ENCODE measurements at regions not wholly inside any gene's neighbourhood (a gene's known extent, or its start where the extent isn't known, plus 50 kb on each side); places are given as distances from the start of the nearest gene placed in this dataset.

- no peak for DNase-seq
Observed at GRCh38 chr1:168875831-168876230, 146.8 kb upstream of the DPT start.

DNA sequence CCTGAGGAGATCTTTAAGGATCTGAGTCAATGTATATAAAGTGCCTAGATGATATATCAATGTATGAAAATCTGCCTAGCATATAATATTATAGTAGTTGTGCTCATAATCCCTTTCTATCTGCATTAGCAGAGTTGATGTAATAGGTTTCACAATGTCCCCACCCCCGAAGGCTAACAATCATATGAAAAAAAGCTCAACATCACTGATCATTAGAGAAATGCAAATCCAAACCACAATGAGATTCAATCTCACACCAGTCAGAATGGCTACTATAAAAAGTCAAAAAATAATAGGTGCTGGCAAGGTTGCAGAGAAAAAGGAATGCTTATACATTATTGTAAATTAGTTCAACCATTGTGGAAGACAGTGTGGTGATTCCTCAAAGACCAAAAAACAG, 147.8 kb upstream of the DPT start:
- DNase-seq: no peak

DNA sequence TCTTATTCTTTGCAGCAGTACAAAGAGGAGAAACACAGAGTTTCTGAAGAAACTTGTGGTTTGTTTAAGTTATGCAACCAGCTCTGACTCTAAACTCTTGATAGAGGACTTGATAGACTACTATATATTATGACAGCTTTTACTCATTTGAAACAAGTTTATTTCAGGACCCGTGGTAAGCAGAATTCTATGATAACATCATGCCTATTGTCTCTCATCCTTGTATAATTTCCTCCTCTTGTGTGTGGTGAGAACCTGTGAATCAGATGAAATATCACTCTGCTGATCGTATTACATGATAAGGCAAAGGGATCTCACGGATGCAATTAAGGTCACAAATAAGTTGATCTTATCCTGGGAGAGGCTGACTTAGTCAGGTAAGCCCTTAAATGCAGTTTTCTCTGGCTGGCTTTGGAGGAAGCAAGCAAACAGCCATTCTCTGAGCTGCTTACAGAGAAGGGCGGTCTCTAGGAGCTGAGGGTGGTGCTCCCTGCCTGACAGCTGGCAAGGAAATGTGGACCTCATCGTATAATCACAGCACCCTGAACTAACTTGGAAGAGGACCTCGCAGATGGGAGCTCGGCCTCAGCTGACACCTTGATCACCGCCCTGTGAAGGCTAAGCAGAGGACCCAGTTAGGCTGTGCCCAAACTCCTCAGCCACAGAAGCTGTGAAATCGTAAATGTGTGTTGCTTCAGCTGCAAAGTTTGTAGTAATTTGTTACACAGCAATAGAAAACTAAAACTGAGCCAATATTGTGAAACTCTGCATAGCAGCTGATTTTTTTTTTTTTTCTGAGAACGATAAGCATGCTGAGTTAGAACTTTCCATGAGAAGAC, 151.1 kb upstream of the DPT start:
- no peak for DNase-seq

DNA sequence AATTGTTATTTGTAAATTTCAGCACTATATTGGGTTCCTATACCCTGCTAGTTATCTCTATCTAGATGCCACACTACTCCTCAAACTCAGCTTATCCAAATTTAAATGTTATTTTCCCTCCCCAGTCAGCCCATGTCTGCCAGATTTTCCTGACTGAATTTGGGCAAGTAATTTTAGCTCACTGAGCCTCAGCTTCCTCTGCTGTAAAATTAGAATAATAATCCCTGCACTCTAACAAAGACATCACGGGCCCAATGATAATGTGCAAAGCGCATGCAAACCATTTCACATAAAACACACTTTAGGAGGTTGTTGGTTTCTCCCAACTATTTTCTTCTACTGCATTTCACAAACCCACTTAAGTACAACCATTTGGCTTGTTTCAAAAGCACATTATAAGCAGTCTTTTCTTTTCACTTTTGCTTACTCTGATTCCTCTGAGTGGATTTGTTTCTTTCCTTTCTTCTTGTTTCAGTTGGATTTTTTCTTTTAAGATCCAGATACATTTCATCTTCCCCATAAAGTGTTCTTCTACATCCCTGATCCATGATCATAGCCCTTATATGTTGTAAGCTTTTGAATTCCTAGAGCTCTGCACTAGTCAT, 152.8 kb upstream of the DPT start:
- no peak for DNase-seq

DNA sequence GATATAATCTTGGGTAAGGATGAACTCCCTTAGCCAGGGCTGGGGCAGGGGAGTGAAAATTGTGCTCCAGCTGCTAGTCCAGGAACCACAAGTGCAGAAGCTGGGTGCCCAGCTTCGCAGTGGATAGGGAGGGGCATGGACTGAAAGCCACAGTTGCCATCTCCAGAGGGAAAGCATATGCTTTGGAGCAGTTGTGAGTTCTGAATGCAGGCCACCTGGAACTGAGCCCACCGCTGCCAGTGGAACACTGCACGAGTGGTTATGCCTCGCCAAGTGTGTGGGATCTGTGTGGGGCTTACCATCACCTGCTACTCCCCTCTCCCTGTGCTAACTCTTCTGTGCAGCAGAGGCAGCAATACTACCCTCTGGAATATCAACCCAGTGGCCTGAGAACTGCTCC, 158.4 kb upstream of the DPT start:
- DNase-seq: no peak

DNA sequence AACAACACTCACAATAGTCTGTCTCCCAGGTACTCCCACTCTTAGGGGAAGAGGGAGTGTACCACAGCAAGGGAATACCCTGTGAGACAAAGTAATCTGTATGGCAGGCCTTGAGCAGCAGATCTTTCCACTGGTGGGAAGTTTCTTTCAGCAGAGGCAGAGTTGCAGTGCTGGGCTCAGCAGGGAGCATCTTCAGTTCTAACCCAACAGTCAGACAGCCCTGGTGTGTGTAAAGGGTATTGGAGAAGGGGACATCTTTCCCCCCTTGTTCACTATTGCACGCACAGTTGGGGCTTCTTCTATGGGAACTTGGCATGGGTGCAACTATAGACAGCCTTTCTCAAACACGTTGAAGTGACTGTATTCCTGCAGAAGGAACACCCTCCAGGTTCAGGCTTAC, 159.4 kb upstream of the DPT start:
- DNase-seq: no peak

- no peak for DNase-seq
Observed at GRCh38 chr1:168892931-168893330, 163.9 kb upstream of the DPT start.

DNA sequence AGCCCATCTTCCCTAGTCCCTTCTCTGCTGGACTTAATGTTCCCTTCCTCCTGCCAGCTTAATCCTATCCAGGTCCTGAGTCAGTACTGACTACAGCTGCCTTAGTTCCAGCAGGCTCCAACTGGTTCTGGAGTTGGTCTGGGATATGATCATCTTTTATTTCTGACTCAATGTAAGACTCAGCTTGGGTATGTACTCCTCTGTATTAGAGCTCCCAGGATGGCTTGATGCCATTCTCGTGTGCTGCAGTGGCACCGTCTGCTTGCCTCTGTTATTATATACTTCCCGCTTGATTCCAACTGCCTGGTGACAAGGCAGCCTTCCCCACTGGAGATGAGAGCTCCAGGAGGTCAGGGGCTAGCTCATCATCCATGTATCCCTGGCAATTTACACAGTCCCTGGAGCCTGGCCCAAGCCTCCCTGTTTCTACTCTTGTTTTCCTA, 164.4 kb upstream of the DPT start:
- peak; percentile 29 to 69 for DNase-seq

DNA sequence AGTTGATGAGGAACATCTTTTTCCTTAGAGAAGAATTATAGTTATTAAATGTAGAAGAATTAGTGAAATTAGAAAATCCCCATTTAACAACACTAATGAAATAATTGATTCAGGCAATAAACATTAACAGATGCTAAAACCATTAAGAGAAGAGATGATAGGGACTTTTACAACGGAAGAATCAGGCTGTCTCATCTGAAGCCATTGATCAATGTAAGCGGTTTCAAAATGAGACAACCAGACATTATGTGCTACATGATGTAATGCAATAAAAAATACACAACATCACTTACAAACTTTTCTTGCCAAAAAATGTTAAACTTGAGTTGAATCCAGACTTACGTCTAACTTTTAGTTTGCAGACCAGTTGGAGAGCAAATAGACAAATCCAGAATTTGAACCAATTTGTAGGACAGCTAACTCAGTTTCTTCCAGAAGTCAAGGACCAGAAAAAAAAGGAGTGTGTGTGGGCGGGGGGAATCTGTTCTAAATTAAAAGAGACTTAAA, 165.4 kb upstream of the DPT start:
- no peak for DNase-seq

GRCh38 chr1:168897249-168897648, 168.2 kb upstream of the DPT start:
- no peak for DNase-seq

- DNase-seq: no peak
Observed at GRCh38 chr1:168903237-168903830, 174.3 kb upstream of the DPT start.

DNA sequence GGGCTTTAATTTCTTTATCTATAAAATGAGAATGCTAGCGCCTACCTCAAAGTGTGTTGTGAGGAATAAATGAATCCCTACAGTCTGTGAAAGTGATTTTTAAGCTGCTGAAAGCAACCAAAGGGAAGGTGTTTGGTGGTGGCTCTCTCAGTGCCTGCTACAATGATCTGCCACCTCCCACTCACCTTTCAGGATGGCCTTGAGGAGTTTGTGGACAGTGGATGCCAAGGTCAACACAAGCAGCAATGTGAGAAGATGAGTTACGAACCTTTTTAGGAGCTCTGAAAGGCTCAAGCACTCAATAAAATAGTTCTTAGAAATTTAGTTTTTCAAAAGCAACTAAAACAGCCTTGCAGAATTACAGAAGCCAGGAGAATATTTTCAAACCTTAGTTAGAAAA, 176.6 kb upstream of the DPT start:
- DNase-seq: no peak

DNA sequence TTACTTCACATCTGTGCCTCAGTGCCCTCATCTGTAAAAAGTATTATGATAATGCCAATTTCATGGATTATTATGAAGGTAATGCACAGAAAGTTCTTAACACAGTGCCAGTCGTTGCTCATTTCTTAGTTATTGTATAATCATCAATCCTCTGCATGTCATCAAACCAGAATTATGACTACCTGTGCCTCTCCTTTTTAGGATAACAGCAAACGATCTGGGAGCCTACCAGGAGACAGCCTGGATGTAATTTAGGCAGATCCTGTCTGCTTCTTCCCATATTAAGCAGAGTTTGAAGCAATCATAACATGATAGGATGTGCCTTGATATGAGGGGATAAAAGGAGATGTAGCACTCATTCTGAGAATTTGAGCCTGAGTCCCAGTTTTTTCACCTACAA, 177.4 kb upstream of the DPT start:
- DNase-seq: no peak

- DNase-seq: no peak
Observed at GRCh38 chr1:168907053-168907452, 178.0 kb upstream of the DPT start.

DNA sequence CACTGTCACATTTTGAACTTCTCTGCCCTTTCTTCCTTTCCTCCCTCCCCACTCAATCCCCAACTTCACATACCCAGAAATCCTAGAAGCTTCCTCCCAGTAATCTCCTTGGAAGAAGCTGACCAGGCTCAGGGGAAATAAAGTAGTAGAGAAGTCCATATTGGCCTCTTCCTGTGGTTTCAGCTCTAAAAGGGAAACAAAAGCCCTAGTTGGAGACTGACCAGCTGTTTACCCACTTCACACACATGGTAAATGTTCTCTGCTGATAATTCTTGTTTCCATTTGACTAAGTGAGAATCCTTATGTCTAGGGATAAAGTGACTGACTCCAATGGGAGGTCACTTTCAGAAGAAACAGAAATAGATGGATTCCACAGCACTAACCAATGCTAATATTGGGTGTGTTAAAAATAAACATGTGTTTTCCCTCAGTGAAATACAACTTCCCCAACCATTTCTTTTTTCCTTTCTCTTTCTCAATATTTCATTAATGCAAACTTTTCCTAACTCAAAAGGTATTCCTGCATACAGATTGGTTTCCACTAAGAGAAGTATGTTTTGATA, 178.9 kb upstream of the DPT start:
- DNase-seq: no peak

GRCh38 chr1:168910403-168910802, 181.4 kb upstream of the DPT start:
- DNase-seq: no peak

DNA sequence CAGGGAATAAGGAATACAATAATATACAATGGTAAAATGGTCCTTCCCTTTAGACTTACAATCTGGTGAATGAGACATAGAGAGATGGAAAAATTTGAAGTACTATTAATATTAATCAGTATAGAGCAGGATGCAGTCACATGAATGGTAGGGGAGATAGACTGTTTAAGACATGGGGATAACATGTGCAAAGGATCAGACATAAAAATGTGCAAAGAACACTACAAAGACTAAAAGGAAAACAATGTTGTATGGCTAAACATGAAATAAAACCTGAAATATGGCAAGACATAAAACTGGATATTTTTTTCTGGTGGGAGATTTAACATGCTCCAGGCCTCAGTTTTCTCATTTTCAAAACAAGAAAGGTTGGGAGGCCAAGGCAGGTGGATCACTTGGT, 182.4 kb upstream of the DPT start:
- DNase-seq: no peak

DNA sequence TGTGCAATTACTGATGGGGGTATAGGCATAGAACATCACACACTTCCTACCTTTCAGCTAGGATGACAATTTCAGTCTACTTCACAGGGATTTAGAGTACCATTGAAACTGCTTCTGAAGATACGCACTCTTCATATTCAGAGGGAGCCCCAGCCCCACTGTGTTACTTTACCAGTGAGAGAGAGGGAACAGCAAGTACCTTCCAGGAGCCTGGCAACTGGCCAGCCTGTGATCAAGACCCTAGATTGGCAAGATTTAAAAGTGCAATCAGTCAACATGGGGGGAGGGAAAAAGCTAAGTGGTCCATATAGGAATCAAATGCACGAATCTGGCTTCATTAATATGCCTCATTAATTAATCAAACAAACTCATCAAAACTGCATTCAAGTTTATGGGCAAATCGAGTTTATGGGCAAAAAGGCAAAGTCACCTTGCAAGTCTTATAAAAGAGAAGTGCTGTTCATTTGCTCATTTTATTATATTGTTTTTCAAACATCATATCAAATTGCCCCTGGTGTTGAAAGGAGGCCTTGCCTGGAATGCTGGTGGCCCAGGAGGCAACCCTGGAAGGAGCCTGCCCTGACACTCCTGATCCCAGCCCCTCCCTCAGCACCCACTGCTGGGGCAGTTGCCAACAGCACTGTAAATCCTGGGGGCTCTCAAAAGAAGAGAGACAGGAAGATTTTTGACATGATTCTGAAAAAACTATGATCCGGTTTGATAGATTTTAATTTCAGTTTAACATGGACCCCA, 184.9 kb upstream of the DPT start:
- DNase-seq: no peak

DNA sequence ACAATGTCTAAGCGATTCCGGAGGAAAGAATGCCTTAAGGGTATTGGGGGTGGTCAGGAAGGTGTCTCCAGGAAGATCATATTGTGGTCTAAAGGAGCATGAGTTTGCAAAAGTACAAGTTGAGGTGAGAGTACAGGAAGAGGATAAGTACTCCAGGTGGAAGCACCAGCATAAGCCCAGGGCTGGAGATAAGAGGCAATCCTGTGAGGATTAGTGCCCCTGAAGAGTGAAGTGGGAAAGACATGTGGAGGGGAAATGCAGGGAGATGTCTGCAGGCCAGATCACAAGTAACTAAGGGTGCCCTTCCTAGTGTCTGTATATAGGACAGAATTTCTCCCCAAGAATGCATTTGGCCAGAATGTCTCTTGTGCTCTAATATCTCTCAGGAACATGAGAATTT, 188.3 kb upstream of the DPT start:
- DNase-seq: no peak

DNA sequence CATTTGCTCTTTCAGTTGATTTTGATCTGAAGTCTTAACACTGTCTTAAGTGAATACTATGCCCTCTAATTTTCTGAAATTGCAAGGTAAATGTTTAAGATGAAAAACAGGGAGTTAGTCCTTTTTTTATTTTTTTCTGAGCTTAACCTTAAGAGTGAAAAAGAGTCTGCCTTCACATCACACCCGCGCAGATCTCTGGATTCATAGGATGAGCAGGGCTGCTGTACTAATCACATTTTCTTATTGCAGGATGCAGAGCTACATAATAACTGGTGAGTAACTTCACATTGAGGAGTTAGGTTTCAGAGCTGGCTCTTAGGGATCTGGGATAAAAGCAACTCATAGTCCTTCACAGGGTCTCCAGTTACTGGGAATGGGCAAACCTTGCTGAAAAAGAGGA, 188.7 kb upstream of the ATP1B1 start:
- DNase-seq: no peak

GRCh38 chr1:168918860-168919741, 187.4 kb upstream of the ATP1B1 start:
- DNase-seq: no peak
